Sciatic nerve (tissue), 2 donors: ENCODE measurements at regions not wholly inside any gene's neighbourhood (a gene's known extent, or its start where the extent isn't known, plus 50 kb on each side); places are given as distances from the start of the nearest gene placed in this dataset.

Experiments
- ATAC-seq: fragments of 200-7000 bp; cut with Tn5 transposase; one replicate; pipeline ENCODE4 v1.9.1; 2020; ENCODE audit warnings: mild to moderate bottlenecking, moderate library complexity
- DNase-seq: peaks from one replicate; pipeline ENCODE4 v3.0.0-alpha.2; 2020; ENCODE audit warnings: low spot score
- intact Hi-C: fragments of 100-400 bp; cut with DNase I; formaldehyde crosslinking; loops from one replicate; pipeline ENCODE4 v1.14.2; 2022
- donor health status: DM: no; HTN: no; CAD: no.
- donor health status: DM: no; HTN: no; CAD: no.

DNA sequence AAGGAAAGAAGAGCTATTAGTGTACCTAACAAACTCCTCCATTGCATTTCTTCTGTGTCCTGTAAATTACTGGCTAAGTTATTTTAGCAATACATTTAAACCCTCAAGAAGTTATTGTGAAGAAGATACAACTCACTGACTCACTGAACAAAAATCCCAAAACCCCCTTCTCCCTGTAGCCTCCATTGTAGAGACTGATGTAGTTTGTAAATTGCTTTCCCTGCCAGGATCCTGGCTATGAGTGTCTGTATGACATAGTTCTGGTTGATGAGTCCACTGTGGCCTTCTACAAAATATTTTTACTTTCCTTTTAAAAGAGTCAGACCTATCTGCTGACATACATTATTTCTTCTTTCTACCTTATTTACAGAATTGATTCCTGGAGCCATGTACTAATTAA, 155.6 kb downstream of the SLC6A15 start:
- intact Hi-C loops = no loop called here
- ATAC-seq = no peak
- DNase-seq = no peak

DNA sequence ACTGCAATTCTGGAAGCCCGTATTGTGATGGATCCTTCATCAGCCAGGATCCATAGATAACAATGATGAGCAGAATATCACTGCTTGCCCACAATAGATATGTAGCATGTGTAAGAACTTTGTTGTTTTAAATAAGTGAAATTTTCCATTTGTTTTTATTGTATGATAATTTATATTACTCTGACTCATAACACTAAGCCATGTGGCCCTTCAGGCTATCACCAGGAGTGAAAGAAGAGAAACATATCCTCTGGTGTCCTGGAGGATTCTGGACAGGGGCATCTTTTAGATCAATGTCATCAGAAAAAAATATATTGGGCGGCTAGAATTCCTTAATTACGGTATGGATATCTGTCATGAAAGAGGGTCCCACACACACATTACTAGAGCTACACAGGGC, 167.5 kb downstream of the SLC6A15 start:
- intact Hi-C loops = no loop called here
- no peak for DNase-seq
- no peak for ATAC-seq

GRCh38 chr12:84741692-84742091, 170.9 kb downstream of the SLC6A15 start:
- ATAC-seq (no peak), DNase-seq (no peak)
- intact Hi-C loops = no loop called here

DNA sequence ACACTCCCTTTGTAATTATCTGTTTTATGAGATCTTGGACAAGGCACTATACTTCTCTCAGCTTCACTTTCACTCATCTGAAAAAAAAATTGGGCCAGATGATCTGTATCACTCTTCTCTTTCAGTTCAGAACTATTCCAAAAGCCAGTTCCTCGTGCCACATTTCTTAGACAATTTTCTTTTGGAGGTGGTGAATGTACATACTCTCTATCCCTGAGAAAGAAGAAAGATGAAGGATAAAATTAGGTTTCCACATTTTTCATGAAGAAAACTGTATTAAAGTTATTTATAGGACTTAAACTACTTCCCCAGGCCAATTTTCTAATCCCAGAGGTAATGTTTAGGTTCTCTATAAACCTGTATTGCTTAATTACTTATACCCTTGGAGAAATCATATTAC, 171.6 kb downstream of the SLC6A15 start:
- intact Hi-C loops = no loop called here
- DNase-seq = no peak
- no peak for ATAC-seq

DNA sequence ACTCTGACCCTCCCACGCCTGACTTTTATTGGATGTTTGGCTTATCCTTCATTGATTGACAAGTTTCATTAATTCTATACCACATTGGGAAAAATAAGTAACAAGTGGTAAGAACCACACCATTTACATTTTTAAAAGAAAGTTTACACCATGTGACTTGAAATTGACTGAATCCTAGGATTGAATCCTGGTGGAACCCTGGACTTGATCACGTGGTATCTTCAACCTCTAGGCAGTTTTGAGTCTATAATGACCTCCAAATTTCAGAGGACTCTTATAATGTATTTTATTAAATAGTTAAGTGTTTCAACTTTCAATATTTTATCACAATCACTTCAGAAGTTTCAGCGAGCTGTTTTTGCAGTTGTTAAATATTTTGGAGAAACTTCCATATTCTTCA, 172.0 kb downstream of the SLC6A15 start:
- ATAC-seq (no peak), DNase-seq (no peak)
- intact Hi-C loops = no loop called here

- no peak for ATAC-seq
- intact Hi-C loops = no loop called here
- DNase-seq = no peak
Observed at GRCh38 chr12:84738481-84738972, 174.1 kb downstream of the SLC6A15 start.

DNA sequence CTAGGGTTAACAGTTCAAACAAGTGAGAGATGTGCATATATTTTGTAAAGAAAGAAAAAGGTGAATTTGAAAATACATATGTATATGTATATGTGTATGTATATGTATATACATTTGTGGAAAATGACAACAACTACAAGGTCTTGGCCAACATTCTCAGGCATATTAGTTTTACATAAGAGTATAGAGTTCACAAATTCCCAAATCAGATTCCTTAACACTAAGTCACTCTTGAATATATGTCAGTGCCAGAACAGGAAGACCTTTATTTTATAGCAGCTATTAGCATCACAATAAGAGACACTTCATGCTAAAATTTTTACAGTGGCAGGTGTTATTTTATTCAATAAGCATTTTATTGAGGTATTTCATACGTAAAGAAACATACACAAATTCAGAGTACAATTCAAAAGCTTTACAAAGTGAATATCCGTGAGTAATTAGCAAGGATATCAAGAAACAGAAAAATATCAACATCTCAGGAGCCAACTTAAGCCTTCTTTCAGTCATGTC, 179.7 kb downstream of the SLC6A15 start:
- intact Hi-C loops = no loop called here
- ATAC-seq (no peak), DNase-seq (no peak)

DNA sequence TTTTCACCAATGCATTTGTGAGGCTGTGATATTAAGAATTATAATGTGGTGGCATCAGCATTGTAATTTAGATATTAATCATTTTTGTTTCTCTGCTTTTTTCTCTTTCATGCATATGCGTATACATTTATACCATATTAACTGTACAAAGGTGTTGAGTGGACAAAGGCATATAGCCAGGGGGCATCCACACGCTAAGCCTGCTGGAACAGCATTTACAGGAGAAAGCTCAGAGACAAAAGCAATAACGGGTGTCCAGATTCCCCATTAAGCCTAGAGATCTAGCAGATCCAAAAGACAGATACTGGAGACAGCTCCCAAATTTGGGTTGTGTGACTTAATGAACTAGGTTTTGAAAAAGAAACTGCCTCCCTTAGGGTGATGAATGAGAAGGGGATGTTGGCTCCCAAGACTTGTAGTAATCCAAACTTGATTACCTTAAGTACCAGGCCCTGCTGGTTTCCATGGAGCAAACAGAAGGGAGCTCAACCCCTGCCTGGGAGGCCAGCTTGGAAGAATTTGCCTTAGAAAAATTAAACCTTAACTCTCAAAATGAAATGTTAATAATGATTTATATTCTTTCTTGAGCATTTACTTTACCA, 181.9 kb downstream of the SLC6A15 start:
- no peak for DNase-seq
- no peak for ATAC-seq
- intact Hi-C loops = no loop called here

DNA sequence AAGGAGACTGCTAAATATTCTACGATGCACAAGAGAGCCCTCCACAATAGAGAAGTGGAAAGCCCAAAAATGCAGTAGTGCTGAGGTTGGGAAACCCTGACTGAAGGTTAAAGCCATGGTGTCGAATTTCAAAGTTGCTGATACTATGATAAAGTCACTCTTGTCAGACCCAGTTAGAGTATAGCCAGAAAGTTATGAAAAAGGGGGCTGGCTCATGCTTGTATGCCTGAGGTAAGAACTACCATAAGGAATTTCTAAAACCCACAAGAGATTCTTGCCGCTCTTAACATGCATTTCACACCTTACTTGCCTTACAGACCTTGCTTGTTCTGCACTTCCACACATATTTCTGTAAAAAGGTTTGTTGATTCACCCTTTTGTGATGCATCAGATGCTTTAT, 184.6 kb downstream of the SLC6A15 start:
- ATAC-seq = no peak
- DNase-seq = no peak
- intact Hi-C loops = no loop called here

GRCh38 chr12:84726780-84727179, 185.8 kb downstream of the SLC6A15 start:
- intact Hi-C loops = no loop called here
- ATAC-seq (no peak), DNase-seq (no peak)

DNA sequence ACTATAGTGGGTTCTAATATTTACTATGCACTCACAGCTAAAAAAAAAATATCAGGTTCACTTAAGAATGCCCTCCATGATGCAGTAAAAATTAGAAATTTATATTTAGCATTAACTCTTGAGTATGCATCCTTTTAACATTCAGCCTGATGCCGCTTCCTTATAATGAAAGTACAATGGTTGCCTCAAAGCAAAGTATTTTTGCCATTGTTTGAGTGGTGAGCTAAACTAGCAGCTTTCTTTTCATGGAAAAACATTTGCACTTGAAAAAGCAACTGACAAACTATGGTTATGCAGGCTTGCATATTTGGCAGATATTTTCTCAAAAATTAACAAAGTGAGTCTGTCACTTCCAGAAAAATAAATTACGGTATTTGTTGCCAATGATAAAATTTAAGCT, 188.6 kb downstream of the SLC6A15 start:
- no peak for DNase-seq
- ATAC-seq = no peak
- intact Hi-C loops = no loop called here

- DNase-seq (no peak), ATAC-seq (no peak)
- intact Hi-C loops = no loop called here
Observed at GRCh38 chr12:84719997-84720396, 192.6 kb downstream of the SLC6A15 start.

DNA sequence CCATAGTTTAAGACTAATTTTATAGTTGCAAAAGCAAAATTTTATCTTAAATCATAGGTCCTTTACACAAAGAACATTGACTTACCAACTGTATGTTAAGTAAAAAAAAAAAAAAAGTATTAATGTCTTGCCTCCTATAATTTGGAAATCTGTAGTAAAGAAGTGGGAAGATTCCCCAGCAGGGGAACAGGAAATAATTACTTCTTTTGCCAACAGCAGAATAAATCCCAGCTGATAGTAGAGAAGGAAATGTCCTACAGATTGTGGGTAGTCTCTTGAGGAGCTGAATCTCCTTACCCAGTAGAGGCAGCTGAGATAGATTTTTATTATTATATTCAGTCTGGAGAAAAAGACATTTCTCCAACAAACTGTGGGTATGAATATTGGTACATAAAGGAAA, 193.7 kb downstream of the SLC6A15 start:
- DNase-seq = no peak
- intact Hi-C loops = no loop called here
- no peak for ATAC-seq

DNA sequence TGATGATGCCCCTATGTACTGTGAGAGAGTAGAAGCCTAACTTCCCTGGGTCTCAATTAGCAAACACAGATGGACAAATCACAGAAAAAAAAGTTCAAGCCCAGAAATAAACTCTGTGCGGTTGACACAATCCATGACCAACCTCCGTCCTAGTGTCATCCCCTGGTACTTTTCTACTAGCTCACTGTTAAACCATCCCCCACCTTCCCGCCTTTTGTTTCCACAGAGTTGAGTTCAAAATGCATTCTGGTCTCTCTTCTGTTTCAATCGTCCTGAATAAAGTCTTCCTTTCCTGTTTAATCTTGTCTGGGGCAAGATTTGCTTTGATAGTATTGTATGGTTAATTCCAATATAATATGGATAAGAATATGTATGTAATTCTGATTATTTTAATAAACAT, 199.9 kb downstream of the SLC6A15 start:
- ATAC-seq (no peak), DNase-seq (no peak)
- intact Hi-C loops = no loop called here

DNA sequence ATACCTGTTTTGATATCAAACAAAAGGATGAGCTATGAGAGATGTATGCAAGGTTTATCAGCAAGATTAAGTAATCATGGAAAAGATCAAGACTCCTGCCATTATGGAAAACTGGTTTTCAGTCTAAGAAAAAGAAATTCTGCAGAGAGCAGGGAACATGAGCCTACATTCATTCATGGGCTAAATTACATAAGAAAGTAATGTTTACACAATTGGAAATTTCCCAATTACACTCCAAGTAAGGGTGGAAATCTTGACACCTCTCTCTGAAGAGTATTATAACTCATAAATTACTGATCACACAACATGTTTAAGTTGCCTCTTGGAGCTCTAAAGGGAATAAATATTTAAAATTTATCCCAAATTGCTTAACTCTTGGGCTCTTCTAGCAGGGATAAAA, 206.2 kb downstream of the SLC6A15 start:
- intact Hi-C loops = no loop called here
- ATAC-seq = no peak
- DNase-seq = no peak

- ATAC-seq (no peak), DNase-seq (no peak)
- intact Hi-C loops = no loop called here
Observed at GRCh38 chr12:84704856-84705255, 207.7 kb downstream of the SLC6A15 start.

- DNase-seq (no peak), ATAC-seq (no peak)
- intact Hi-C loops = no loop called here
Observed at GRCh38 chr12:84702001-84702400, 210.6 kb downstream of the SLC6A15 start.

DNA sequence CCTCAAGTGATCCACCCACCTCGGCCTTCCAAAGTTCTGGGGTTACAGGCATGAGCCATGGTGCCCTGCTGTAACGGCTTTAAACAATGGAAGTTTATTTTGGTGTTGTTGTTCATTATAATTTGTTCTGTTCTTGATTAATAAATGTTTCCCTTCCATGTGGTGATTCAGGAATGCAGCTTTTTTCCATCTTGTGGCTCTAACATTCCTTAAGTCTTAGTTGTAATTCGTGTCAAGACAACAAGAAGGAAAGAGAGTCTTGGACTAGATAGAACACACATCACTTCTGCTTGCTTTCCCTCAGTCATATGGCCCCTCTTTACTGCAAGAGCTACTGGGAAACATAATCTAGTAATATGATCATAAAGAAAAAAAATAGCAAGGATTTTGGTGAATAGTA, 211.6 kb downstream of the SLC6A15 start:
- DNase-seq (no peak), ATAC-seq (no peak)
- intact Hi-C loops = no loop called here

DNA sequence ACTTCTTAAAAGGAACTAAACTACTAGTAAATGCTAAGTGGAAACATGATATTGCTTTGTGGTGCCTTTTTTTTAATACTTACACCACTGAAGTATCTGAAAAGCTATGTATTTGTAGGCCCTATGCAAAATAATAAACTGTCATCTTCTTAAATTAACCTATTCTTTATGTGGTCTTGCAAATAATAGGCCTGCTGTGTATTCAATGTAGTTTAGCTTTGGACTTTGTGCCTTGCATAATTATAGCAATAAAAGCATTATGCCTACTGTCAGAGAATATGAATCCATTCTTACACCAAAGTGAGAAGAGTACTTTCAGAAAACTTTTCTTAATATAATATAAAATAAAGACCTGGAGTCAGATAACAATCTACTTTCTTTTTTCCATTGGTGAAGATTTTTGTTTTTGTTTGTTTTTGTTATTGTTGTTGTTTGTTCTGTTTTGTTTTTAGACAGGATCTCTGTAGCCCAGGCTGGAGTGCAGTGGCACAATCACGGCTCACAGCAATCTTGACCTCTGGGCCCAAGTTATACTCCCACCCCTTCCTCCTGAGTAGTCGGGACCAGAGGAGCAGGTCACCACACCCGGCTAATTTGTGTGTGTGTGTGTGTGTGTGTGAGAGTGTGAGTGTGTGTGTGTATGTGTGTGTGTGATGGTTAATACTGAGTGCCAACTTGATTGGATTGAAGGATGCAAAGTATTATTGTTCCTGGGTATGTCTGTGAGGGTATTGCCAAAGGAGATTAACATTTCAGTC, 213.8 kb downstream of the SLC6A15 start:
- DNase-seq = no peak
- ATAC-seq = no peak
- intact Hi-C loops = no loop called here

DNA sequence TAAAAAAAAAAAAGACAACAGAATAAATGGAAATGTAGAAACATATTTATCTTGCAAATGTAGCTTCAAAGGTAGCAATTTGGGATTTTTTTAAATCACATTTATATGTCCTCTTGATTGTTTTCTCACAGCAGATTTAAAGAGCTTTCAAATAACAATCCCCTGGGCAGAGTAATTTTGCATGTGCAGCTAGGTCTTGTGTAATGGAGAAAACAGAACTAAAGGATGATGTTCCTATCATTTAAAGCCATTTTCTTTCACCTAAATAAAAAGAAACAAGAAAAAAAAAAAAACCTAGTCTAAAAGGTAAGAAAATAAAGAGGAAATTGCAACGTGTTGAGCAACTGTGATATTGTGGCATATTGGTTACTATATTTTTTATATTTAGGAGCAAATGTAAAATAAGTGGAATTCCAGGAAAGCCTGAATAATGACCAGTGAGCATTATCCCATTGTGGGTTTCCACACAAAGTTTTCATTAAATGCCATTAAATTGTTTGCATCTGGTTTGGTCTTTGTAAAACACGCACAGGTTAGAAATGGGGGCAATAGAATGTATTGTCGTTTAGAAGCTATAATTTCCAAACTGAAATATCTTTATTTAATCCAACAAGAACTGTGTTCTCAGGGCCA, 215.6 kb downstream of the SLC6A15 start:
- intact Hi-C loops = no loop called here
- no peak for ATAC-seq
- DNase-seq = no peak
